Astrocyte of the cerebellum (primary cell): ENCODE measurements at regions not wholly inside any gene's neighbourhood (a gene's known extent, or its start where the extent isn't known, plus 50 kb on each side); places are given as distances from the start of the nearest gene placed in this dataset.

ENCODE experiments used
- DNase-seq: peaks from one replicate; pipeline ENCODE4 v3.0.0-alpha.2; 2011; ENCODE audit warnings: low read depth
- H3K4me3 ChIP-seq: 2 replicates; pipeline ENCODE4 v1.5.1; 2011; ENCODE audit warnings: mild to moderate bottlenecking, low read depth, low read length, moderate library complexity
- in situ Hi-C: cut with HindIII; loops from 2 replicates; pipeline ENCODE4 v1.10.0; 2017; ENCODE audit warnings: low sequenced_read_pairs
- TF ChIP-seq, protein P1 (sequence below): IDR thresholded peaks from 2 replicates; pipeline ENCODE4 v1.5.1; 2012; ENCODE audit warnings: low read length, low read depth, moderate library complexity, mild to moderate bottlenecking; ENCODE audit errors: missing control alignments

DNA sequence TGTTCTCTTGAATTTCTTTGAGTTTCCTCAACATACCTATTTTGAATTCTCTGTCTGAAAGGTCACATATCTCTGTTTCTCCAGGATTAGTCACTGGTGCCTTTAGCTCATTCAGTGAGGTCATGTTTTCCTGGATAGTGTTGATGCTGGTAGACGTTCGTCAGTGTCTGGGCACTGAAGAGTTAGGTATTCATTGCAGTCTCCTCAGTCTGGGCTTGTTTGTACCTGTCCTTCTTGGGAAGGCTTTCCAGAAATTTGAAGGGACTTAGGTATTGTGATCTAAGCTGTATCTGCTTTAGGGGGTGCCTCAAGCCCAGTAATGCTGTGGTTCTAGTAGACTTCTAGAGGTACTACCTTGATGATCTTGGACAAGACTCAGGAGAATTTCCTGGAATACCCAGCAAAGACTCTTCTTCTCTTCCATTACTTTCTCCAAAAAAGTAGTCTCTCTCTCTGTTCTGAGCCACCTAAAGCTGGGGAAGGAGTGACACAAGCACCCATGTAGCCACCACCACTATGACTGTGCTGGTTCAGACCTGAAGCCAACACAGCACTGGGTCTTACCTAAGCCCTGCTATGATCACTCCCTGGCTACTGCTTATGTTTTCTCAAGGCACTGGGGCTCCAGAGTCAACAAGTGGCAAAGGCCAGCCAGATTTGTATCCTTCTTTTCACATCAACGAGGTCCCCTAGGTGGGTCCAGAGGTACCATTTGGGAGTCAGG, 852.0 kb downstream of the BCL11A start:
- TF ChIP-seq, protein P1, sequence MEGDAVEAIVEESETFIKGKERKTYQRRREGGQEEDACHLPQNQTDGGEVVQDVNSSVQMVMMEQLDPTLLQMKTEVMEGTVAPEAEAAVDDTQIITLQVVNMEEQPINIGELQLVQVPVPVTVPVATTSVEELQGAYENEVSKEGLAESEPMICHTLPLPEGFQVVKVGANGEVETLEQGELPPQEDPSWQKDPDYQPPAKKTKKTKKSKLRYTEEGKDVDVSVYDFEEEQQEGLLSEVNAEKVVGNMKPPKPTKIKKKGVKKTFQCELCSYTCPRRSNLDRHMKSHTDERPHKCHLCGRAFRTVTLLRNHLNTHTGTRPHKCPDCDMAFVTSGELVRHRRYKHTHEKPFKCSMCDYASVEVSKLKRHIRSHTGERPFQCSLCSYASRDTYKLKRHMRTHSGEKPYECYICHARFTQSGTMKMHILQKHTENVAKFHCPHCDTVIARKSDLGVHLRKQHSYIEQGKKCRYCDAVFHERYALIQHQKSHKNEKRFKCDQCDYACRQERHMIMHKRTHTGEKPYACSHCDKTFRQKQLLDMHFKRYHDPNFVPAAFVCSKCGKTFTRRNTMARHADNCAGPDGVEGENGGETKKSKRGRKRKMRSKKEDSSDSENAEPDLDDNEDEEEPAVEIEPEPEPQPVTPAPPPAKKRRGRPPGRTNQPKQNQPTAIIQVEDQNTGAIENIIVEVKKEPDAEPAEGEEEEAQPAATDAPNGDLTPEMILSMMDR, result no peak
- in situ Hi-C loops, result no loop called here
- no peak for DNase-seq
- H3K4me3 ChIP-seq, result no peak overlapping the region

DNA sequence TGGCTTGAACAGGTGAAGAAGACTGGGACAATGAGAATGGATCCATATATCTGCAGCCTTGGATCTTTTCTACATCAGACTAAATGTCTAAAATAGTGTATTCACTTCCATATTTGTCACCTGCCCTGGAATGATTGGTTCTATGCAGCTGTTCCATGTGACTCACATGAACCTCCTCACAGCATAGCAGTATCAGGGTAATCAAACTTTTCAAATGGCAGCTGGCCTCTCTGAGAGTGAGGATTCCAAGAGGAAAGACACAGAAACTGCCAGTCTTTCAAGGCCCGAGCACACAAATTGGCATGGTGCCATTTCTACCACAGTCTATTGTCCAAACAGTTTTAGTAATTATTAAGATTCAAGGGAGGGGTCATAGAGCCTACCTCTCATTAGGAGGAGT, 859.3 kb downstream of the BCL11A start:
- no peak for DNase-seq
- TF ChIP-seq, protein P1, result no peak
- H3K4me3 ChIP-seq, result no peak overlapping the region
- in situ Hi-C loops, result no loop called here

DNA sequence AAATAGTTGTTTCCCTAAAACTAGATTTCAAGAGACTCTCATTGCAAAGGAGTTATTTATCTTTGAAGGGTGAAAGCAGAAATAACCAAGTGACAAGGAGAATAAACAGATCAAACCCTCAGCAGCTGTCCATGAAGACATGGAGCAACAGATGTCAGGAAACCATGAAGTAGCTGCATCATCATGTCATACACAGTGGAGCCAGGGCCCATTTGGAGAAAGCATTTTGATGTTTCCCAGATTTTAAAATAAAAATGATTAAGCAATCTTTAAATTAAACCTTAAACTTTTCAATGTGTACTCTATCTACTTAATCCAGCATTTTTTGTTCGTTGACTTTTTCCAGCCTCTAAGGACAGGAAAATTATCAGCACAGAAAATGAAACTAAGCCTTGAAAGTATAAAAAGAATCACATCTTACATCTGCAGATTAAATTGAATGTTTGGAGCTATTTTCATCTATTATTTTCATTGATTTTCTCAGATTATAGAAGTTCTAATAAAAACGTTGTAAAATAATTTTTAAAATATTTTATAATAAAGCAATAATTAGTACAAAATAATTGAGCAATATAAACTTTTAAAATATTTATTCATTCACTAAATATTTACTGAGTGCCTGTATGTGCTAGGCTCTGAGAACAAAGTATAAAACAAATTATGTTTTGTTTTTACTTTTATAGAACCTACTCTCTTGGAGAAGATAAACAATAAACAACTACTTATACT, 860.1 kb downstream of the BCL11A start:
- H3K4me3 ChIP-seq, result no peak overlapping the region
- in situ Hi-C loops, result no loop called here
- no peak for DNase-seq
- TF ChIP-seq, protein P1, result no peak

DNA sequence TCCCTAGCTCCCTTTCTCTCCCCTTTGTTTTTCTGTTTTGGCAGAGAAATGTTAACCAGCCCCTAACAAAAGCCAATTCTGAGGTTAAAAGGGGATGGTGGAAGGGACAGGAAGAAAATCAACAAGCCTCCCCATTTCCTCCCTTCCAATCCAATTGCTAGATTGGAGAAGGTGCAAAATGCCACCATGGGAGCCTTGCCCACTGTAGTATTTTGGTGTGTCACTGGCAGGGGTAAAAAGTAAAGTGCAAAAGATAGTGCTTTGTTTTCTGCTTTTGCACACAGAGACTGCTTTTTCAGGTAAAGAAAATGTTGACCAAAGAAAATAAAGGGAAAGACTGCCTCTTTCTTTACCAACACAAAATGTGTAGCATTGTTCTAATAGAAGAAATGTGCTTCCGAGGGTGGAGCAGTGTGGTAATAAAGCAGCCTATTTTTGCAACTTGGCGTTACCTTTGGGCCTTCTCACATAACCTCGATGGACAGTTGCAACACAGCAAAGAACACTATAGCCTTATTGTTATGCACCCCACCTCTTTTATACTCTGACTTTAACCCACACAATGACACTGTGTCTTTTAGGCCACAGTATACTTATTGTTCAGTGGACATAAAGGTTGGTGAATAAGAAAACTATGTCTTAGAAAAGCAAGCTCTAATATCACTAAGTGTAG, 861.8 kb downstream of the BCL11A start:
- TF ChIP-seq, protein P1, result no peak
- in situ Hi-C loops, result no loop called here
- no peak for DNase-seq
- no peak overlapping the region for H3K4me3 ChIP-seq

DNA sequence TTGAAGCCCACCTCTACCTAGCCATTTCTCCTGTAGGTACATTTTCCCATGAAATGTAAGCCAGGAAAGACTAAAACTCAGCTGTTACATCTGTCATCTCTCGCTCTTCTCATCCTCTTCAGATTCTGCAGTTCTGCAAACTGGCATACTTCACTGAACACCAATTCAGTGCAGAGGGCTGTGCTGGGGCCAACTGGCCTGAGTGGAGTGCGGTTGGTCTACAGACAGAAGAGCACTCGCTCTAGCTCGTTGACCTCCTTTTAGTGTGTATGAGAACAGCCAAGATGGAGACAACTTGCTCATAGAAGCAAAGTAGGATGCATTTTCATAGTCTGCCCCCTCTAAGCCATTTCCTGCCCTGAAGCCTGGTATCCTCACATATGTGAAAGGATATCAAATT, 862.6 kb downstream of the BCL11A start:
- in situ Hi-C loops, result no loop called here
- TF ChIP-seq, protein P1, result no peak
- DNase-seq, result no peak
- no peak overlapping the region for H3K4me3 ChIP-seq

DNA sequence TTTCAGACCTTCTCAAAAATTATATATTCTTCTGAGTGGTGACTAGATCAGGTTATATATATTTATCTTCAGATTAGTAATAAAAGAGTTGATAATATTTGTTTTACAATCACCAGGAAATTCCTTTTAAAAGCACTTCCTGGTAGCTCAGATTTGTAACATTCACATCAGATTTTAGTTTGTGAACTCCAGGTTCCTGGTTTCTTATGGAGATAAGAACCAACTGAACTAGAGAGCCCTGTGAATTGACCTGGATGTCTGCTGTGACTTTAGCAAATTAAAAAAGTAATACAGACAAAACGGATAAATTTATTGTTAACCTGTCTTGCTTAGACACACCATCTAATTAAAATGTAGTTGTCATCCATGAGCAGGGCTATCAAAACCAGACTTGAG, 868.7 kb downstream of the BCL11A start:
- no peak overlapping the region for H3K4me3 ChIP-seq
- TF ChIP-seq, protein P1, result no peak
- in situ Hi-C loops, result no loop called here
- no peak for DNase-seq
